Tibial nerve (tissue), 4 donors: ENCODE measurements at regions not wholly inside any gene's neighbourhood (a gene's known extent, or its start where the extent isn't known, plus 50 kb on each side); places are given as distances from the start of the nearest gene placed in this dataset.

Experiments used
- DNase-seq, 2 donors: peaks; one replicate each; pipeline ENCODE4 v3.0.0-alpha.2; 2019; ENCODE audit warnings: low spot score in 2 of 2
- H3K27ac ChIP-seq, 4 donors: fragments of 200-600 bp; sonication (generic) in 3 of 4; one replicate each; pipeline ENCODE4 v1.5.1; 2017 to 2019; ENCODE audit warnings: mild to moderate bottlenecking in 1 of 4
- H3K27me3 ChIP-seq, 2 donors: fragments of 200-600 bp; sonication (generic) in 1 of 2; one replicate each; pipeline versions ENCODE4 v1.5.1 to v1.6.0; 2017 to 2019
- H3K36me3 ChIP-seq, 3 donors: fragments of 200-600 bp; sonication (generic); one replicate each; pipeline ENCODE4 v1.5.1; 2018 to 2019
- H3K4me1 ChIP-seq, 4 donors: fragments of 200-600 bp; sonication (generic) in 3 of 4; one replicate each; pipeline ENCODE4 v1.5.1; 2017 to 2019
- H3K4me3 ChIP-seq, 4 donors: fragments of 200-600 bp; sonication (generic) in 3 of 4; one replicate each; pipeline ENCODE4 v1.5.1; 2017 to 2019; ENCODE audit warnings: mild to moderate bottlenecking in 1 of 4, moderate library complexity in 1 of 4
- H3K9me3 ChIP-seq, 4 donors: fragments of 200-600 bp; sonication (generic) in 3 of 4; one replicate each; pipeline ENCODE4 v1.5.1; 2017 to 2019
- CTCF ChIP-seq, 5 experiments: fragments of 200-600 bp in 3 of 5; fragments of 450-650 bp in 2 of 5; sonication (generic) in 3 of 5; IDR thresholded peaks; one replicate each; pipeline ENCODE4 v1.5.1; 2016 to 2019; ENCODE audit warnings: antibody characterized with exemption in 5 of 5, mild to moderate bottlenecking in 3 of 5, moderate library complexity in 2 of 5
- EP300 ChIP-seq, 2 donors: sonication (generic); formaldehyde crosslinking; IDR thresholded peaks; one replicate each; pipeline ENCODE4 v1.6.1; 2017; ENCODE audit warnings: antibody characterized with exemption in 2 of 2, mild to moderate bottlenecking in 1 of 2
- POLR2A ChIP-seq, 2 donors: fragments of 450-650 bp; IDR thresholded peaks; one replicate each; pipeline ENCODE4 v1.6.1; 2017; ENCODE audit warnings: antibody characterized with exemption in 2 of 2, mild to moderate bottlenecking in 2 of 2, moderate library complexity in 2 of 2
- WGBS, 2 donors: methylation state at CpG; one replicate each; pipeline ENCODE4 v1.1.5; 2018; 5-methylcytosine and 5-hydroxymethylcytosine counted together

- DNase-seq, result no peak
- Histone ChIP-seq H3K27me3 (no peaks in the 10 kb centered on the region), H3K4me1 (peaks cover 0 to 10% (median 0%) of the 10 kb centered on the region in 4 donors), H3K4me3 (no peak overlapping the region), H3K9me3 (peaks cover 0 to 3% (median 0%) of the 10 kb centered on the region in 4 donors), H3K27ac (no peak overlapping the region), H3K36me3 (no peaks in the 10 kb centered on the region)
- TF ChIP-seq CTCF (IDR thresholded peaks at IDR 0.05), result no peak
- TF ChIP-seq POLR2A (IDR thresholded peaks at IDR 0.05), result no peak
- no peak for TF ChIP-seq EP300 (IDR thresholded peaks at IDR 0.05)
- WGBS, 2 donors, result 78 to 88% methylated on average over 5 of the region's 5 CpGs
These were observed 127.6 kb upstream of the L3MBTL4 start for GRCh38 chr18:6542296-6542695.

GRCh38 chr18:6543330-6543908 is 128.7 kb upstream of the L3MBTL4 start:
- WGBS, 2 donors, result 36 to 39% methylated on average over 8 of the region's 8 CpGs
- no peak overlapping the region for H3K4me3 ChIP-seq

GRCh38 chr18:6546229-6546628 is 131.5 kb upstream of the L3MBTL4 start:
- H3K27me3 ChIP-seq, result no peaks in the 10 kb centered on the region
- peaks cover 0 to 3% (median 0%) of the 10 kb centered on the region in 4 donors for H3K4me1 ChIP-seq
- no peak for DNase-seq
- TF ChIP-seq EP300 (IDR thresholded peaks at IDR 0.05) (no peak), POLR2A (IDR thresholded peaks at IDR 0.05) (no peak), CTCF (IDR thresholded peaks at IDR 0.05) (no peak)
- H3K36me3 ChIP-seq, result no peaks in the 10 kb centered on the region
- no peak overlapping the region for H3K4me3 ChIP-seq
- no peak overlapping the region for H3K27ac ChIP-seq
- WGBS, 2 donors, result 74 to 79% methylated on average over 4 of the region's 4 CpGs
- H3K9me3 ChIP-seq, result peaks cover 0 to 3% (median 0%) of the 10 kb centered on the region in 4 donors

More at GRCh38 chr18:6543330-6543908, 128.7 kb upstream of the L3MBTL4 start:
- H3K27me3 ChIP-seq, result no peaks in the 10 kb centered on the region
- no peak overlapping the region for H3K27ac ChIP-seq
- no peak for TF ChIP-seq POLR2A (IDR thresholded peaks at IDR 0.05)
- TF ChIP-seq EP300 (IDR thresholded peaks at IDR 0.05), result no peak
- TF ChIP-seq CTCF (IDR thresholded peaks at IDR 0.05), result peak; percentile 30 to 60 (median 50)
- no peak for DNase-seq
- H3K36me3 ChIP-seq, result no peaks in the 10 kb centered on the region
- H3K9me3 ChIP-seq, result peaks cover 0 to 3% (median 0%) of the 10 kb centered on the region in 4 donors
- H3K4me1 ChIP-seq, result peaks cover 0 to 3% (median 0%) of the 10 kb centered on the region in 4 donors

GRCh38 chr18:6547476-6547875 is 132.8 kb upstream of the L3MBTL4 start:
- Histone ChIP-seq H3K4me1 (no peaks in the 10 kb centered on the region), H3K27me3 (no peaks in the 10 kb centered on the region), H3K4me3 (no peak overlapping the region), H3K36me3 (no peaks in the 10 kb centered on the region), H3K9me3 (peaks cover 0 to 3% (median 0%) of the 10 kb centered on the region in 4 donors), H3K27ac (no peak overlapping the region)
- TF ChIP-seq POLR2A (IDR thresholded peaks at IDR 0.05), result no peak
- TF ChIP-seq CTCF (IDR thresholded peaks at IDR 0.05), result no peak
- TF ChIP-seq EP300 (IDR thresholded peaks at IDR 0.05), result peak in 1 of 2 donors; percentile 13
- 43 to 46% methylated on average over 1 of the region's 1 CpG for WGBS, 2 donors
- DNase-seq, result no peak

- peak overlapping the region in 3 of 4 donors; percentile 32 to 74 (median 71) for H3K27ac ChIP-seq
- WGBS, 2 donors, result 39 to 41% methylated on average over 3 of the region's 3 CpGs
- H3K4me3 ChIP-seq, result no peak overlapping the region
- DNase-seq, result no peak
- H3K9me3 ChIP-seq, result no peaks in the 10 kb centered on the region
- no peaks in the 10 kb centered on the region for H3K27me3 ChIP-seq
- H3K36me3 ChIP-seq, result no peaks in the 10 kb centered on the region
- peaks cover 0 to 13% (median 2%) of the 10 kb centered on the region in 4 donors for H3K4me1 ChIP-seq
- TF ChIP-seq POLR2A (IDR thresholded peaks at IDR 0.05) (no peak), EP300 (IDR thresholded peaks at IDR 0.05) (peak in 1 of 2 donors; percentile 12)
These were observed 138.7 kb upstream of the L3MBTL4 start for GRCh38 chr18:6553234-6553900.
